ENCODE measurements at regions not wholly inside any gene's neighbourhood (a gene's known extent, or its start where the extent isn't known, plus 50 kb on each side); places are given as distances from the start of the nearest gene placed in this dataset.

DNA sequence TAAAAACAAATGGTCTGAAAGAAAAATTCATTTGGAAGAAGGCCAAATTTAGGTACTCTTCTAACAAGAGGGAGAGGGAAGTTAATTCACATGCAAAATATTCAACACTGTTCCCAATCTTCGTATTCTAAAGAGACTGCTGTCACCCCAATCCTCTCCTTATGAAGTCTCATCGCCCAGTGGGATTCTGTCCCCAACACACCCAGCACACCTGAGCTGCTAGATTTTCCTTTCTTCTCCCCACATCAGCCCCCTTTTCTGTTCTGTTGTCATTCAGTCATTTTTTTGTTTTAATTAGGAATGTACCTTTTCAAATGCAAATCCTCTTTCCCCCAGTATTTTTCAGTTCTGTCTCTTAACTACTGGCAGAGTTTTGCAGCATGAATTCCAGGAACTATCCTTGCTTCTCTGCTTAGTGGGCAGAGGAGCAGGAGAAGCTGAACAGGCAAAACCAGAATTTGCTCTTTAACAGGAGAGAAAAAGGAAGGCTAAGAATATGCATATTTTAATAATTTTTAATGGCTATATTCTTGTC is 366.9 kb downstream of the MAN2A1 start:
- Histone ChIP-seq H3K4me3 (no peak overlapping the region), H3K4me2 (ENCODE audit: control insufficient read depth, insufficient read depth) (no peak overlapping the region), H3K27me3 (replicated peaks in 1 of 2; ENCODE audit: control insufficient read depth in 2 of 2, insufficient read depth in 2 of 2, low read length in 1 of 2) (no peaks in the 10 kb centered on the region; a peak in 1 of 4 replicates), H3K9ac (ENCODE audit: control insufficient read depth, insufficient read depth, low read length) (no peak overlapping the region), H2AFZ (ENCODE audit: control insufficient read depth, low read depth, low read length) (no peak overlapping the region), H4K20me1 (ENCODE audit: control insufficient read depth, insufficient read depth) (no peaks in the 10 kb centered on the region), H3K79me2 (ENCODE audit: control insufficient read depth, insufficient read depth, low read length) (no peaks in the 10 kb centered on the region), H3K9me3 (replicated peaks; ENCODE audit: control insufficient read depth, insufficient read depth, low read length) (no peaks in the 10 kb centered on the region), H3K27ac (ENCODE audit: control insufficient read depth, insufficient read depth) (no peak overlapping the region), H3K4me1 (ENCODE audit: control insufficient read depth, insufficient read depth, low read length) (no peaks in the 10 kb centered on the region), H3K36me3 (ENCODE audit: control insufficient read depth in 2 of 2, insufficient read depth in 2 of 2, low read length in 1 of 2) (no peaks in the 10 kb centered on the region)
- ChIA-PET SMC1A (ENCODE audit: uncharacterized antibody, unreplicated experiment) (no interaction called here), POLR2A (no interaction called here), RAD21 (ENCODE audit: unreplicated experiment) (no interaction called here), CTCF (no interaction called here)
- FAIRE-seq (no peak), ATAC-seq (no peak), DNase-seq (ENCODE audit: low read depth, low spot score) (no peak)
- 24% methylated on average over 2 of the region's 2 CpGs for WGBS (ENCODE audit: insufficient coverage, insufficient replicate concordance, low lambda C conversion rate, missing lambda C conversion rate)
- in situ Hi-C loops (cut with MboI): no loop called here
- no TSS peak for BruUV-seq (replicated peaks)
- intact Hi-C loops (cut with micrococcal nuclease; ENCODE audit: unreplicated experiment): no loop called here
- TF ChIP-seq SMAD1 (IDR thresholded peaks at IDR 0.05; ENCODE audit: low read depth, partially characterized antibody) (no peak), NR2C2 (IDR thresholded peaks at IDR 0.05; ENCODE audit: borderline replicate concordance, control insufficient read depth, insufficient read length, low read depth) (no peak), ZNF384 (IDR thresholded peaks at IDR 0.05; ENCODE audit: borderline replicate concordance, low read depth, low read length) (no peak), E2F8 (IDR thresholded peaks at IDR 0.05; ENCODE audit: low read depth, partially characterized antibody) (no peak), CTCF (IDR thresholded peaks at IDR 0.05 in 2 of 3, conservative IDR thresholded peaks at IDR 0.05 in 1 of 3; ENCODE audit: control insufficient read depth in 2 of 3, extremely low read depth in 1 of 3, insufficient read depth in 1 of 3, low read depth in 3 of 3, low read length in 3 of 3) (no peak), ATF7 (IDR thresholded peaks at IDR 0.05; ENCODE audit: low read depth) (no peak), NFIC (IDR thresholded peaks at IDR 0.05; ENCODE audit: low read depth, low read length) (no peak), CBX5 (IDR thresholded peaks at IDR 0.05; ENCODE audit: low read depth) (no peak), BRCA1 (IDR thresholded peaks at IDR 0.05; ENCODE audit: low read depth, low read length) (no peak), ZNF217 (IDR thresholded peaks at IDR 0.05) (no peak)
- TF ChIP-seq, protein P1, sequence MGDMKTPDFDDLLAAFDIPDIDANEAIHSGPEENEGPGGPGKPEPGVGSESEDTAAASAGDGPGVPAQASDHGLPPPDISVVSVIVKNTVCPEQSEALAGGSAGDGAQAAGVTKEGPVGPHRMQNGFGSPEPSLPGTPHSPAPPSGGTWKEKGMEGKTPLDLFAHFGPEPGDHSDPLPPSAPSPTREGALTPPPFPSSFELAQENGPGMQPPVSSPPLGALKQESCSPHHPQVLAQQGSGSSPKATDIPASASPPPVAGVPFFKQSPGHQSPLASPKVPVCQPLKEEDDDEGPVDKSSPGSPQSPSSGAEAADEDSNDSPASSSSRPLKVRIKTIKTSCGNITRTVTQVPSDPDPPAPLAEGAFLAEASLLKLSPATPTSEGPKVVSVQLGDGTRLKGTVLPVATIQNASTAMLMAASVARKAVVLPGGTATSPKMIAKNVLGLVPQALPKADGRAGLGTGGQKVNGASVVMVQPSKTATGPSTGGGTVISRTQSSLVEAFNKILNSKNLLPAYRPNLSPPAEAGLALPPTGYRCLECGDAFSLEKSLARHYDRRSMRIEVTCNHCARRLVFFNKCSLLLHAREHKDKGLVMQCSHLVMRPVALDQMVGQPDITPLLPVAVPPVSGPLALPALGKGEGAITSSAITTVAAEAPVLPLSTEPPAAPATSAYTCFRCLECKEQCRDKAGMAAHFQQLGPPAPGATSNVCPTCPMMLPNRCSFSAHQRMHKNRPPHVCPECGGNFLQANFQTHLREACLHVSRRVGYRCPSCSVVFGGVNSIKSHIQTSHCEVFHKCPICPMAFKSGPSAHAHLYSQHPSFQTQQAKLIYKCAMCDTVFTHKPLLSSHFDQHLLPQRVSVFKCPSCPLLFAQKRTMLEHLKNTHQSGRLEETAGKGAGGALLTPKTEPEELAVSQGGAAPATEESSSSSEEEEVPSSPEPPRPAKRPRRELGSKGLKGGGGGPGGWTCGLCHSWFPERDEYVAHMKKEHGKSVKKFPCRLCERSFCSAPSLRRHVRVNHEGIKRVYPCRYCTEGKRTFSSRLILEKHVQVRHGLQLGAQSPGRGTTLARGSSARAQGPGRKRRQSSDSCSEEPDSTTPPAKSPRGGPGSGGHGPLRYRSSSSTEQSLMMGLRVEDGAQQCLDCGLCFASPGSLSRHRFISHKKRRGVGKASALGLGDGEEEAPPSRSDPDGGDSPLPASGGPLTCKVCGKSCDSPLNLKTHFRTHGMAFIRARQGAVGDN (IDR thresholded peaks at IDR 0.05): no peak
- TF ChIP-seq, protein P2, sequence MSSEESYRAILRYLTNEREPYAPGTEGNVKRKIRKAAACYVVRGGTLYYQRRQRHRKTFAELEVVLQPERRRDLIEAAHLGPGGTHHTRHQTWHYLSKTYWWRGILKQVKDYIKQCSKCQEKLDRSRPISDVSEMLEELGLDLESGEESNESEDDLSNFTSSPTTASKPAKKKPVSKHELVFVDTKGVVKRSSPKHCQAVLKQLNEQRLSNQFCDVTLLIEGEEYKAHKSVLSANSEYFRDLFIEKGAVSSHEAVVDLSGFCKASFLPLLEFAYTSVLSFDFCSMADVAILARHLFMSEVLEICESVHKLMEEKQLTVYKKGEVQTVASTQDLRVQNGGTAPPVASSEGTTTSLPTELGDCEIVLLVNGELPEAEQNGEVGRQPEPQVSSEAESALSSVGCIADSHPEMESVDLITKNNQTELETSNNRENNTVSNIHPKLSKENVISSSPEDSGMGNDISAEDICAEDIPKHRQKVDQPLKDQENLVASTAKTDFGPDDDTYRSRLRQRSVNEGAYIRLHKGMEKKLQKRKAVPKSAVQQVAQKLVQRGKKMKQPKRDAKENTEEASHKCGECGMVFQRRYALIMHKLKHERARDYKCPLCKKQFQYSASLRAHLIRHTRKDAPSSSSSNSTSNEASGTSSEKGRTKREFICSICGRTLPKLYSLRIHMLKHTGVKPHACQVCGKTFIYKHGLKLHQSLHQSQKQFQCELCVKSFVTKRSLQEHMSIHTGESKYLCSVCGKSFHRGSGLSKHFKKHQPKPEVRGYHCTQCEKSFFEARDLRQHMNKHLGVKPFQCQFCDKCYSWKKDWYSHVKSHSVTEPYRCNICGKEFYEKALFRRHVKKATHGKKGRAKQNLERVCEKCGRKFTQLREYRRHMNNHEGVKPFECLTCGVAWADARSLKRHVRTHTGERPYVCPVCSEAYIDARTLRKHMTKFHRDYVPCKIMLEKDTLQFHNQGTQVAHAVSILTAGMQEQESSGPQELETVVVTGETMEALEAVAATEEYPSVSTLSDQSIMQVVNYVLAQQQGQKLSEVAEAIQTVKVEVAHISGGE (CRISPR knock-in tag; IDR thresholded peaks at IDR 0.05): no peak

All from GM12878 (cell line).